ENCODE measurements at regions not wholly inside any gene's neighbourhood (a gene's known extent, or its start where the extent isn't known, plus 50 kb on each side); places are given as distances from the start of the nearest gene placed in this dataset.

DNA sequence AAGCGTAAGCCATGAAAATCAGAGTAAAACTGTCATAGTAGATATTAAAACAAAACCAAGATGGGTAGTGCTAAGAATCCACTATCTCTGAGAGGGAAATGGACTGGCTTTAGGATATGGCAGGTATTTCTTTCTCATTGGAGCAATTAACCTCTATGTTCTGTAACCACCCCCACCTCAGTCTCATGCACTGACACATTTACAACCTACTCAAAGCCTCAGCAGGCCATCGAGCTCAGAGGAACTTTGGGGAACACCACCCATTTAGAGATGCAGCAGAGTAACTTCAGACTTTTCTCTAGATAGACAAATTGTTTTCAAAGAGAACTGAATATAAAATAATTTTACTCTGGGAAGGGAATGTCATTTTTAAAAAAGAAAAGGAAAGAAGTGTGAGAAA is 615.8 kb upstream of the ZFHX3 start:
- no peak for TF ChIP-seq CTCF (IDR thresholded peaks at IDR 0.05; ENCODE audit: extremely low read depth, insufficient read depth, missing control alignments)
- in situ Hi-C loops (cut with MboI; ENCODE audit: low pct_unique_long_range_greater_than_20kb, low sequenced_read_pairs, unreplicated experiment): no loop called here
- DNase-seq (ENCODE audit: low spot score): no peak

- no peak for DNase-seq (ENCODE audit: low spot score)
- in situ Hi-C loops (cut with MboI; ENCODE audit: low pct_unique_long_range_greater_than_20kb, low sequenced_read_pairs, unreplicated experiment): no loop called here
- no peak for TF ChIP-seq CTCF (IDR thresholded peaks at IDR 0.05; ENCODE audit: extremely low read depth, insufficient read depth, missing control alignments)
These were observed 588.3 kb upstream of the ZFHX3 start for GRCh38 chr16:73636196-73636595.

GRCh38 chr16:73629011-73629410 is 581.1 kb upstream of the ZFHX3 start:
- DNase-seq (ENCODE audit: low spot score): no peak

GRCh38 chr16:73617738-73618137 is 569.8 kb upstream of the ZFHX3 start:
- in situ Hi-C loops (cut with MboI; ENCODE audit: low pct_unique_long_range_greater_than_20kb, low sequenced_read_pairs, unreplicated experiment): no loop called here
- TF ChIP-seq CTCF (IDR thresholded peaks at IDR 0.05; ENCODE audit: extremely low read depth, insufficient read depth, missing control alignments): no peak
- DNase-seq (ENCODE audit: low spot score): no peak

More at GRCh38 chr16:73629011-73629410, 581.1 kb upstream of the ZFHX3 start:
- TF ChIP-seq CTCF (IDR thresholded peaks at IDR 0.05; ENCODE audit: extremely low read depth, insufficient read depth, missing control alignments): no peak
- in situ Hi-C loops (cut with MboI; ENCODE audit: low pct_unique_long_range_greater_than_20kb, low sequenced_read_pairs, unreplicated experiment): no loop called here

- in situ Hi-C loops (cut with MboI; ENCODE audit: low pct_unique_long_range_greater_than_20kb, low sequenced_read_pairs, unreplicated experiment): no loop called here
- TF ChIP-seq CTCF (IDR thresholded peaks at IDR 0.05; ENCODE audit: extremely low read depth, insufficient read depth, missing control alignments): no peak
- DNase-seq (ENCODE audit: low spot score): no peak
These were observed 568.8 kb upstream of the ZFHX3 start for GRCh38 chr16:73616770-73617169.

DNA sequence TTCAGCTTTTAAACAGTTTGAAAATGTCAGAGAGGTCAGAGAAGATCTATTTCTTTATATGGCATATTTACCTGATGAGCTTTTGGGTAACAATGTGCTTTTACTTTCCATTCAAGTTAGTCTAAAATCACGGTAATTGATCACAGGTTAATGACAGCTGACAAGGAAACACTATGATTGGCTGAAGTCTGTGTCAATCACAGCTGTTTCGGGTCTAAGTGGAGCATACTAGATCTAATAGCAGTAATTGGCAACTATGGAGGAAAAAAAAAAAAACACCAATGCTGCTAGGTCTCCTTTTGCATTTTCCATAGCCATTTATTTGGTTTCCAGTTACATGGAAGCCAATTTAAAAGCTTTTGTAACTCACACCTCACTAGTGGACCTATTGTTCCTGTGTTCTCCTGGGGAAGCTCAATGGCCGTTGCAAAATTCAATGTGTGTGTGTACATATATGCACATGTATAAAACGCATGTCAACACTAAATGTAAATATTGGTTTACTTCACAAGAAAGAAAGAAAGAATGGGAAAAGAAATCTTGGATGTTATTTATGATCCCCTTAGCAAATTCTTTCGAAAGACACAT is 568.3 kb upstream of the ZFHX3 start:
- TF ChIP-seq CTCF (IDR thresholded peaks at IDR 0.05; ENCODE audit: extremely low read depth, insufficient read depth, missing control alignments): no peak
- no peak for DNase-seq (ENCODE audit: low spot score)
- in situ Hi-C loops (cut with MboI; ENCODE audit: low pct_unique_long_range_greater_than_20kb, low sequenced_read_pairs, unreplicated experiment): no loop called here

Data from GM13977 (cell line).